Endothelial cell (in vitro differentiated cells): ENCODE measurements at regions not wholly inside any gene's neighbourhood (a gene's known extent, or its start where the extent isn't known, plus 50 kb on each side); places are given as distances from the start of the nearest gene placed in this dataset.
"Not testable (repeated sequence)": the region's sequence is repeated elsewhere in the genome, so short reads cannot be mapped to it uniquely, and the experiment has no call there.

Experiments used
- DNase-seq: peaks from one replicate; pipeline ENCODE4 v3.0.0; 2021; ENCODE audit warnings: low spot score
- H3K27ac Mint-ChIP-seq: one replicate; pipeline ENCODE4 v1.8.0; 2021; ENCODE audit warnings: mixed read lengths, inconsistent platforms; ENCODE audit not compliant: unreplicated experiment
- H3K27me3 Mint-ChIP-seq: one replicate; pipeline ENCODE4 v1.8.0; 2021; ENCODE audit warnings: mild to moderate bottlenecking, moderate library complexity, mixed read lengths, inconsistent platforms; ENCODE audit not compliant: unreplicated experiment
- H3K36me3 Mint-ChIP-seq: one replicate; pipeline ENCODE4 v1.8.0; 2021; ENCODE audit warnings: mild to moderate bottlenecking, low read depth, mixed read lengths, inconsistent platforms; ENCODE audit not compliant: unreplicated experiment
- H3K4me1 Mint-ChIP-seq: one replicate; pipeline ENCODE4 v1.8.0; 2021; ENCODE audit warnings: mild to moderate bottlenecking, mixed read lengths, inconsistent platforms; ENCODE audit not compliant: unreplicated experiment
- H3K4me3 Mint-ChIP-seq: one replicate; pipeline ENCODE4 v1.8.0; 2021; ENCODE audit warnings: mild to moderate bottlenecking, mixed read lengths, inconsistent platforms; ENCODE audit not compliant: unreplicated experiment
- H3K9me3 Mint-ChIP-seq: one replicate; pipeline ENCODE4 v1.8.0; 2021; ENCODE audit warnings: mixed read lengths, inconsistent platforms; ENCODE audit not compliant: unreplicated experiment
- CTCF ChIP-seq: fragments of 200-600 bp; sonication (generic); IDR thresholded peaks from one replicate; pipeline ENCODE4 v1.5.0; 2021; ENCODE audit warnings: antibody characterized with exemption; ENCODE audit not compliant: unreplicated experiment

DNA sequence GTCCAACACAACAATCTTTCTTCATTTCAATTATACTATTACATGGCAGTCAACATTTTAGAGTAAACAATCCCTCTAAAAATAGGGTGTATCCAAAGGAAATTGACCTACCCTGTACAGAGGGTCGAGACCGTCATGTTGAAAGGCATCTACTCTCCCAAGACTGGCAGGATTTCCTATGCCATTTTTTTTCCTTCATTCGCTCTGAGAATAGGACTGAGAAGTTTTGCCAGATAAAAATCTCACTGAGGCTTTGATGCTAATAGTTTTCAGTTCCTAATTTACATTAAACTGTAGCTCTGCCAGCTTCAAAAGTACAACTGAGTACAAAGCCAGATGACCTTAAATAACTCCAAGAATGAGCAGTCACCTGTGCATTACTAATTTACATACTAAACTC, 84.5 kb upstream of the SEMA3C start:
- DNase-seq, result no peak
- Mint-ChIP-seq H3K4me3 (no peak overlapping the region), H3K27ac (no peak overlapping the region), H3K4me1 (no peaks in the 10 kb centered on the region), H3K36me3 (no peaks in the 10 kb centered on the region), H3K9me3 (no peaks in the 10 kb centered on the region), H3K27me3 (no peaks in the 10 kb centered on the region)
- TF ChIP-seq CTCF, result no peak

DNA sequence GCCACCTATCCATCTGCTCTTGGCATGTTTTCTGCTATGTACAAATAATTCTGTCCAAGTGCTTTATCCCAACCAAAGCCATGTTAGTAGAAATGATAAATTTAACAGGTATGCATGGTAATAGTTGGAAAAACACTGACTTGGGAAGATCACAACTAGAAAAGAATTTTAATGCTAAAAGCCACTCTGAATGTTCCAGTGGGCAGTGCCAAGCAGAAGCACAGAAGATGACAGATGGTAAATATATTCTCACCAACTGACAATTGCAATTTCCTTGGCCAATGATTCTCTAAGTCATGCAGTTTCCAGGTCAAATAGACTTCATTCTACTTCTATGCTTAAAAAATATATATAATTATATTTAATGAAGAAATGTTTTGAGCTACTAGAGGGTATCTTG, 83.6 kb upstream of the SEMA3C start:
- no peak for TF ChIP-seq CTCF
- no peak for DNase-seq
- Mint-ChIP-seq H3K27ac (no peak overlapping the region), H3K27me3 (no peaks in the 10 kb centered on the region), H3K9me3 (no peaks in the 10 kb centered on the region), H3K36me3 (no peaks in the 10 kb centered on the region), H3K4me1 (no peaks in the 10 kb centered on the region), H3K4me3 (no peak overlapping the region)

GRCh38 chr7:80999771-81000170, 80.9 kb upstream of the SEMA3C start:
- Mint-ChIP-seq H3K27ac (no peak overlapping the region), H3K4me1 (no peaks in the 10 kb centered on the region), H3K4me3 (no peak overlapping the region), H3K36me3 (no peaks in the 10 kb centered on the region), H3K9me3 (no peaks in the 10 kb centered on the region), H3K27me3 (no peaks in the 10 kb centered on the region)
- TF ChIP-seq CTCF, result no peak
- no peak for DNase-seq

- Mint-ChIP-seq H3K36me3 (no peaks in the 10 kb centered on the region), H3K4me3 (no peak overlapping the region), H3K9me3 (no peaks in the 10 kb centered on the region), H3K4me1 (no peaks in the 10 kb centered on the region), H3K27ac (no peak overlapping the region), H3K27me3 (no peaks in the 10 kb centered on the region)
- no peak for TF ChIP-seq CTCF
- no peak for DNase-seq
These were observed 80.2 kb upstream of the SEMA3C start for GRCh38 chr7:80999100-80999499.

GRCh38 chr7:80997841-80998240, 79.0 kb upstream of the SEMA3C start:
- DNase-seq, result no peak
- H3K9me3 Mint-ChIP-seq, result no peaks in the 10 kb centered on the region
- TF ChIP-seq CTCF, result no peak
- no peak overlapping the region for H3K27ac Mint-ChIP-seq
- H3K4me3 Mint-ChIP-seq, result no peak overlapping the region
- H3K4me1 Mint-ChIP-seq, result no peaks in the 10 kb centered on the region
- H3K36me3 Mint-ChIP-seq, result no peaks in the 10 kb centered on the region
- H3K27me3 Mint-ChIP-seq, result no peaks in the 10 kb centered on the region

GRCh38 chr7:80996236-80996635, 77.4 kb upstream of the SEMA3C start:
- H3K36me3 Mint-ChIP-seq, H3K27ac Mint-ChIP-seq, H3K4me1 Mint-ChIP-seq, DNase-seq, H3K9me3 Mint-ChIP-seq, H3K27me3 Mint-ChIP-seq, H3K4me3 Mint-ChIP-seq: not testable (repeated sequence)
